Panc1 (cell line): ENCODE measurements at regions not wholly inside any gene's neighbourhood (a gene's known extent, or its start where the extent isn't known, plus 50 kb on each side); places are given as distances from the start of the nearest gene placed in this dataset.

Source experiments
- ATAC-seq: fragments of 200-7000 bp; cut with Tn5 transposase; 2 replicates; pipeline ENCODE4 v1.9.1; 2020; ENCODE audit warnings: mild to moderate bottlenecking, moderate library complexity
- BruUV-seq: library from RNA; stranded (reverse); fragments of 400-500 nt; replicated peaks from 2 replicates; lab custom pipeline; 2021; lab: Mats Ljungman, UMichigan
- CTCF ChIA-PET: fragments of 300-600 bp; sonication (Branson Sonifier 250); formaldehyde crosslinking; loops from one replicate; lab custom pipeline; 2022; ENCODE audit warnings: antibody characterized with exemption; lab: Charles Lee
- POLR2A ChIA-PET: fragments of 300-600 bp; sonication (Branson Sonifier 250); formaldehyde crosslinking; loops from one replicate; lab custom pipeline; 2022; ENCODE audit warnings: antibody characterized with exemption; lab: Charles Lee
- DNase-seq: peaks from one replicate; pipeline ENCODE4 v3.0.0-alpha.2; 2010; ENCODE audit warnings: low read depth, low spot score
- H3K27ac ChIP-seq: 2 replicates; pipeline ENCODE4 v1.5.1; 2011; ENCODE audit warnings: mild to moderate bottlenecking, low read length, inconsistent platforms
- H3K27me3 ChIP-seq: fragments of 200-500 bp; sonication (Bioruptor generic); 2 replicates; pipeline ENCODE4 v1.6.0; 2014; ENCODE audit warnings: low read length, inconsistent platforms; ENCODE audit not compliant: control insufficient read depth, insufficient read depth
- H3K36me3 ChIP-seq: fragments of 200-500 bp; sonication (Bioruptor generic); 2 replicates; pipeline ENCODE4 v1.5.1; 2014; ENCODE audit warnings: inconsistent platforms, mild to moderate bottlenecking, low read length, moderate library complexity; ENCODE audit not compliant: control insufficient read depth, insufficient read depth
- H3K4me1 ChIP-seq: 2 replicates; pipeline ENCODE4 v1.5.1; 2011; ENCODE audit warnings: inconsistent platforms, mild to moderate bottlenecking, low read length, moderate library complexity; ENCODE audit not compliant: control insufficient read depth, insufficient read depth
- H3K4me3 ChIP-seq, 2 experiments: 2 replicates each; pipeline ENCODE4 v1.5.1; 2011 to 2012; ENCODE audit warnings: low read depth in 2 of 2, low read length in 2 of 2, mild to moderate bottlenecking in 2 of 2, inconsistent platforms in 1 of 2, moderate library complexity in 1 of 2
- H3K9me3 ChIP-seq: fragments of 200-500 bp; sonication (Bioruptor generic); 2 replicates; pipeline ENCODE4 v1.5.1; 2014; ENCODE audit warnings: low read depth, mild to moderate bottlenecking, inconsistent platforms, low read length, moderate library complexity; ENCODE audit not compliant: control insufficient read depth, insufficient read depth
- CTCF ChIP-seq: fragments of 450-650 bp; IDR thresholded peaks from 2 replicates; pipeline ENCODE4 v1.5.1; 2017; ENCODE audit warnings: mild to moderate bottlenecking
- POLR2AphosphoS5 ChIP-seq: IDR thresholded peaks from 2 replicates; pipeline ENCODE4 v1.6.1; 2012; ENCODE audit warnings: mild to moderate bottlenecking, low read depth, low read length, moderate library complexity
- REST ChIP-seq, 2 experiments: IDR thresholded peaks; 2 replicates each; pipeline ENCODE4 v1.6.1; 2011 to 2012; ENCODE audit warnings: low read depth in 2 of 2, control low read depth in 1 of 2, low read length in 1 of 2, mild to moderate bottlenecking in 1 of 2, moderate library complexity in 1 of 2; ENCODE audit not compliant: insufficient read depth in 1 of 2
- SIN3A ChIP-seq: IDR thresholded peaks from 2 replicates; pipeline ENCODE4 v1.6.1; 2012; ENCODE audit warnings: low read depth, mild to moderate bottlenecking, low read length, moderate library complexity, borderline replicate concordance; ENCODE audit not compliant: insufficient read depth
- TCF7L2 ChIP-seq: IDR thresholded peaks from 2 replicates; pipeline ENCODE4 v1.6.1; 2011; ENCODE audit warnings: mild to moderate bottlenecking, low read depth, low read length, inconsistent platforms
- in situ Hi-C: cut with HindIII; loops from 2 replicates; pipeline ENCODE4 v1.10.0; 2016; ENCODE audit warnings: low sequenced_read_pairs, low pct_unique_long_range_greater_than_20kb
- intact Hi-C: fragments of 100-400 bp; cut with micrococcal nuclease; formaldehyde crosslinking; loops from one replicate; pipeline ENCODE4 v1.10.0; 2022; ENCODE audit not compliant: unreplicated experiment

- CTCF ChIA-PET: no interaction called here
Observed at GRCh38 chr4:81337211-81337610, 122.2 kb upstream of the PRKG2 start.

GRCh38 chr4:81335122-81335912 lies 120.3 kb upstream of the PRKG2 start:
- no TSS peak for BruUV-seq
- DNase-seq: no peak
- no peaks in the 10 kb centered on the region for H3K27me3 ChIP-seq
- H3K9me3 ChIP-seq: no peaks in the 10 kb centered on the region
- no peak for TF ChIP-seq CTCF
- no peak for TF ChIP-seq POLR2AphosphoS5
- no peak for TF ChIP-seq SIN3A
- no peak for TF ChIP-seq TCF7L2
- no peak for TF ChIP-seq REST (IDR thresholded peaks at IDR 0.05; ENCODE audit: insufficient read depth in 1 of 2, low read depth in 2 of 2, low read length in 1 of 2)
- in situ Hi-C loops (no loop called here), intact Hi-C loops (no loop called here)
- H3K36me3 ChIP-seq: no peaks in the 10 kb centered on the region
- H3K4me1 ChIP-seq: no peaks in the 10 kb centered on the region
- H3K27ac ChIP-seq: no peak overlapping the region
- CTCF ChIA-PET: no interaction called here
- H3K4me3 ChIP-seq: no peak overlapping the region
- POLR2A ChIA-PET: no interaction called here
- ATAC-seq: no peak

More at GRCh38 chr4:81337211-81337610, 122.2 kb upstream of the PRKG2 start:
- BruUV-seq: no TSS peak
- no peak for TF ChIP-seq CTCF
- Histone ChIP-seq H3K4me3 (no peak overlapping the region), H3K4me1 (no peaks in the 10 kb centered on the region), H3K27ac (no peak overlapping the region), H3K36me3 (no peaks in the 10 kb centered on the region), H3K9me3 (no peaks in the 10 kb centered on the region), H3K27me3 (no peaks in the 10 kb centered on the region)
- ATAC-seq (no peak), DNase-seq (no peak)
- intact Hi-C loops (no loop called here), in situ Hi-C loops (no loop called here)
- POLR2A ChIA-PET: no interaction called here
